ENCODE measurements at regions not wholly inside any gene's neighbourhood (a gene's known extent, or its start where the extent isn't known, plus 50 kb on each side); places are given as distances from the start of the nearest gene placed in this dataset.

- H3K9me3 Mint-ChIP-seq, result peaks cover 45% of the 10 kb centered on the region
- peaks cover 61% of the 10 kb centered on the region for H3K36me3 Mint-ChIP-seq (ENCODE audit: low read depth)
- no peaks in the 10 kb centered on the region for H3K4me1 Mint-ChIP-seq (ENCODE audit: low read depth)
These were observed 87.4 kb downstream of the ZNF732 start for GRCh38 chr4:217891-218290.

GRCh38 chr4:213971-214370 lies 89.7 kb downstream of the ZNF718 start:
- no peak overlapping the region for H3K4me3 Mint-ChIP-seq
- peaks cover 56% of the 10 kb centered on the region for H3K9me3 Mint-ChIP-seq

More at GRCh38 chr4:217891-218290, 87.4 kb downstream of the ZNF732 start:
- H3K4me3 Mint-ChIP-seq, result no peak overlapping the region
- no peak overlapping the region for H3K27ac Mint-ChIP-seq
- DNase-seq, result no peak
- peaks cover 8% of the 10 kb centered on the region for H3K27me3 Mint-ChIP-seq

More at GRCh38 chr4:213971-214370, 89.7 kb downstream of the ZNF718 start:
- Mint-ChIP-seq H3K27me3 (peaks cover 8% of the 10 kb centered on the region), H3K4me1 (ENCODE audit: low read depth) (peaks cover 25% of the 10 kb centered on the region), H3K27ac (no peak overlapping the region), H3K36me3 (ENCODE audit: low read depth) (peaks cover 69% of the 10 kb centered on the region)
- DNase-seq, result no peak

Measured in activated T-cell treated with anti-CD3 and anti-CD28 coated beads, Interleukin-2, amount 50 U/mL, for 24 hours (primary cell).